ENCODE measurements at regions not wholly inside any gene's neighbourhood (a gene's known extent, or its start where the extent isn't known, plus 50 kb on each side); places are given as distances from the start of the nearest gene placed in this dataset.

DNA sequence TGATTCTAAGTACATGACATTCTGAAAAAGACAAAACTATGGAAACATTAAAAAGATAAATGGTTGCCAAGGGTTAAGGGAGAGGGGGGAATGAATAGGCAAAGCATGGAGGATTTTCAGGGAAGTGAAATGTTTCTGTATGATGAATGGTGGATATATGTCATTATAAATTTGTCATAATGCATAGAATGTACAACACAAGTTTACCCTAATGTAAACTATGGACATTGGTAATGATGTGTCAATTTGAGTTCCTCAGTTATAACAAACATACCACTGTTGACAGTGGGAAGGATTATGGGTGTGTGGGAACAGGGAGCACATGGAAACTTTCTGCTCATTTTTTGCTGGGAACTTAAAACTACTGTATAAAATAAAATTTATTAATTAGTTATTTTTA is 427.1 kb upstream of the ESRRG start:
- TF ChIP-seq, protein P1, sequence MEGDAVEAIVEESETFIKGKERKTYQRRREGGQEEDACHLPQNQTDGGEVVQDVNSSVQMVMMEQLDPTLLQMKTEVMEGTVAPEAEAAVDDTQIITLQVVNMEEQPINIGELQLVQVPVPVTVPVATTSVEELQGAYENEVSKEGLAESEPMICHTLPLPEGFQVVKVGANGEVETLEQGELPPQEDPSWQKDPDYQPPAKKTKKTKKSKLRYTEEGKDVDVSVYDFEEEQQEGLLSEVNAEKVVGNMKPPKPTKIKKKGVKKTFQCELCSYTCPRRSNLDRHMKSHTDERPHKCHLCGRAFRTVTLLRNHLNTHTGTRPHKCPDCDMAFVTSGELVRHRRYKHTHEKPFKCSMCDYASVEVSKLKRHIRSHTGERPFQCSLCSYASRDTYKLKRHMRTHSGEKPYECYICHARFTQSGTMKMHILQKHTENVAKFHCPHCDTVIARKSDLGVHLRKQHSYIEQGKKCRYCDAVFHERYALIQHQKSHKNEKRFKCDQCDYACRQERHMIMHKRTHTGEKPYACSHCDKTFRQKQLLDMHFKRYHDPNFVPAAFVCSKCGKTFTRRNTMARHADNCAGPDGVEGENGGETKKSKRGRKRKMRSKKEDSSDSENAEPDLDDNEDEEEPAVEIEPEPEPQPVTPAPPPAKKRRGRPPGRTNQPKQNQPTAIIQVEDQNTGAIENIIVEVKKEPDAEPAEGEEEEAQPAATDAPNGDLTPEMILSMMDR (IDR thresholded peaks at IDR 0.05): no peak
- TF ChIP-seq POLR2A (IDR thresholded peaks at IDR 0.05) (no peak), POLR2AphosphoS5 (IDR thresholded peaks at IDR 0.05) (no peak)

Measured in prostate gland (tissue), 2 donors.